GM12865 (cell line): ENCODE measurements at regions not wholly inside any gene's neighbourhood (a gene's known extent, or its start where the extent isn't known, plus 50 kb on each side); places are given as distances from the start of the nearest gene placed in this dataset.

Source experiments
- DNase-seq: peaks from one replicate; pipeline ENCODE4 v3.0.0; 2010; ENCODE audit warnings: low read depth
- H3K4me3 ChIP-seq: 2 replicates; pipeline ENCODE4 v1.5.1; 2011; ENCODE audit warnings: mild to moderate bottlenecking, low read depth, low read length, control low read depth
- TF ChIP-seq, protein P1 (sequence below): IDR thresholded peaks from 2 replicates; pipeline ENCODE4 v1.5.1; 2011; ENCODE audit warnings: low read length, control low read depth, low read depth, inconsistent platforms; ENCODE audit not compliant: insufficient read depth; ENCODE audit errors: missing control alignments

DNA sequence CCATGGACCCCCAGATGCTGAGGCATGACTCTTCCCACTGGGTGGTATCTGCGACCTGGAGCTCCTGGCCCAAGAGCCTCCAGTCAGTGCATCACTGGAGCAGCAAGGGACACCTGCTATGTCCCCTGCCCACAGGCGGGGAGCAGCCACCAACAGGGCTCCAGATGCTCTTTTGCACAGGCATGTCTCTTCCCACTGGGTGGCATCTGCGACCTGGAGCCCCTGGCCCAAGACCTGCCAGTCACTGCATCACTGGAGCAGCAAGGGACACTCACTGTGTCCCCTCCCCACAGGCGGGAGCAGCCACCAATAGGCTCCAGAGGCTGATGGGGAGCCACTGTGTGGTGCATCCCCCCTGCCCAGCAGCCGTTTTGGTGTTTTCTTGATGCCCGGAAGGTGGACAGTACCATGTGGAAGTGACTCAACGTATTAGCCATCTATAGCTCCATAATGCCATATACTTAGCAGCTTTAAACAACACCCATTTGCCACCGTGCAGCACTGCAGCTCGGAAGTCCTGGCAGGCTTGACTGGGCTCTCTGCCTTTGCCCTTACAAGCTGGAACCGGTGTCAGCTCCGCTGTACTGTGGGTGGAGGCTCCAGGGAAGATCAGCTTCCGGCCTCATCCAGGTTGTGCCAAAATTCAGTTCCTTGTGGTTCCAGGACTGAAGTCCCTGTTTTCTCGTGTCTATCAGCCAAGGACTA is 124.9 kb upstream of the CST7 start:
- DNase-seq: no peak
- TF ChIP-seq, protein P1, sequence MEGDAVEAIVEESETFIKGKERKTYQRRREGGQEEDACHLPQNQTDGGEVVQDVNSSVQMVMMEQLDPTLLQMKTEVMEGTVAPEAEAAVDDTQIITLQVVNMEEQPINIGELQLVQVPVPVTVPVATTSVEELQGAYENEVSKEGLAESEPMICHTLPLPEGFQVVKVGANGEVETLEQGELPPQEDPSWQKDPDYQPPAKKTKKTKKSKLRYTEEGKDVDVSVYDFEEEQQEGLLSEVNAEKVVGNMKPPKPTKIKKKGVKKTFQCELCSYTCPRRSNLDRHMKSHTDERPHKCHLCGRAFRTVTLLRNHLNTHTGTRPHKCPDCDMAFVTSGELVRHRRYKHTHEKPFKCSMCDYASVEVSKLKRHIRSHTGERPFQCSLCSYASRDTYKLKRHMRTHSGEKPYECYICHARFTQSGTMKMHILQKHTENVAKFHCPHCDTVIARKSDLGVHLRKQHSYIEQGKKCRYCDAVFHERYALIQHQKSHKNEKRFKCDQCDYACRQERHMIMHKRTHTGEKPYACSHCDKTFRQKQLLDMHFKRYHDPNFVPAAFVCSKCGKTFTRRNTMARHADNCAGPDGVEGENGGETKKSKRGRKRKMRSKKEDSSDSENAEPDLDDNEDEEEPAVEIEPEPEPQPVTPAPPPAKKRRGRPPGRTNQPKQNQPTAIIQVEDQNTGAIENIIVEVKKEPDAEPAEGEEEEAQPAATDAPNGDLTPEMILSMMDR: no peak
- no peak overlapping the region for H3K4me3 ChIP-seq

DNA sequence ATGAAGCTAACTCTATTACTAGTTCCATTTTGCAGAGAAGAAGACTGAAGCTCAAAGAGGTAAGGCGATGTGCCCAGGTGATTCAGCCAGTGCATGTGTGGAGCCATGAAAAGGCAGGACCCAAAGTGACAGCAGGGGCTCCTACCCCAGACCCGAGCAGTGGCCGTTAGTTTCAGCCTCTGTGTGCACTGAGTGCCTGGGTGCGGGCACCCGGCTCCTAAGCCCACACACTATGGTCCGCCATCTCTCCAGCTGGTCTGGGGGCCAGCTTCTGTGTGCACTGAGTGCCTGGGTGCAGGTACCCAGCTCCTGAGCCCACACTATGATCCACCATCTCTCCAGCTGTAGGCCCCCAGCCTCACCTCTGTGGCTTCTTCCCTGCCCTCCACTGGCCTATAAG is 123.5 kb upstream of the CST7 start:
- TF ChIP-seq, protein P1: no peak
- DNase-seq: no peak
- no peak overlapping the region for H3K4me3 ChIP-seq

DNA sequence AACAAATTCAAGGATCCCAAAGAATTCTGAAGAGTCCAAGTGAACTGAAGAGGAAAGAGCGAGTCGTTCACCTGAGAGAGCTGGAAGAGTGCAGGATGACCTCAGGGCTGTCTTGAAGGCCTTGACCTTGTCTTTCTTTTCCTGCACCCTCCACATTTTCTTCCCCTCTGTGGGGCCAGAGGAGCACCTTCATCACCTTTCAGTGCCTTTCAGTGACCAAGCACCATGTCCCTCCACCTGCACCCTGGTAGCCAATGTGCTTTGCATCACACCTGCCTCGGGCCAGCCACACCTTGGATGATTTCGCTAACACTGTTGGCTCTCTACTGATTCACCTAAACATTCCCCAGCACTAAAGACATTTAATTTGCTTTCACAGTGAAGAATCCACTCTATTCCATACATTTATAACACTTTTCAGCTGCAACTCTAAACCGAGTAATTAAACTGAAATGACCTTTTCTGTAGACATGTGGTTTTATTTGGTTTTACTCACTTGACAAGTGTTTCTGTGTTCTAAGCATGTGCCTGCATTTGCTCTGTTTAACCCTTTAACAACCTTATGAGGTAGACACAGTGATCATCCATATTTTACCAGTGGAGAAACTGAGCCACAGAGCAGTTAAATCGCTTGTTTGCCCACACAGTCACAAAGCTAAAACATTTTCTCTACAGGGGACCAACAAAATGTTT is 121.3 kb upstream of the CST7 start:
- H3K4me3 ChIP-seq: no peak overlapping the region
- no peak for DNase-seq
- TF ChIP-seq, protein P1: no peak

DNA sequence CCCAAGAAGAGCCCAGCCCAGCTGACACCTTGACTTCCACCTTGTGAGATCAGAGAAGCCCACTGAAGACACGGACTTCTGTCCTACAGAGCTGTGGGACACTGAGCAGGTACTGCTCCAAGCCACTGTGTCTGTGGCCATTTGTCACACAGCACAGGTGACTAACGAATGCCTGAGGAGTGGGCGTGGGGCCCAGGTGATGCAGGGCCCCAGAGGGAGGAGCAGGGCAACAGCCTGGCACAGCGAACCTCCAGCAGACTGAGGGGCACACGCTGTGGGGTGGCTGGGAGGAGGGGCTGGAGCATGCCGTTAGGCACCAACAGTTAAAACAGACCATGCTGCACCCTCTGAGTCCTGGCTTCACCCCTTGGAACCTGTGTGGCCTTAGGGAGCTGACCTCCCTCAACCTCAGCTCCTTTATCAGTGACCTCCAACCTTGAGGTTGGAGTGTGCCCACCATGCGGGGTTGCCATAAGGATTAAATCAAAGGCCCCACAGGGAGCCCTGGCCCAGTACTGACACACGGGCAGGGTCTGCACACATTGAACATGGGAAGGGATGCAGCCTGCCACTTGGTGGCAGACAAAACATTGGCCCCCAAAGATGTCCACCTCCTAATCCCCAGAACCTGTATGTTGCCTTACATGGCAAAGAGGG is 119.9 kb upstream of the CST7 start:
- DNase-seq: no peak
- TF ChIP-seq, protein P1: no peak
- H3K4me3 ChIP-seq: no peak overlapping the region

DNA sequence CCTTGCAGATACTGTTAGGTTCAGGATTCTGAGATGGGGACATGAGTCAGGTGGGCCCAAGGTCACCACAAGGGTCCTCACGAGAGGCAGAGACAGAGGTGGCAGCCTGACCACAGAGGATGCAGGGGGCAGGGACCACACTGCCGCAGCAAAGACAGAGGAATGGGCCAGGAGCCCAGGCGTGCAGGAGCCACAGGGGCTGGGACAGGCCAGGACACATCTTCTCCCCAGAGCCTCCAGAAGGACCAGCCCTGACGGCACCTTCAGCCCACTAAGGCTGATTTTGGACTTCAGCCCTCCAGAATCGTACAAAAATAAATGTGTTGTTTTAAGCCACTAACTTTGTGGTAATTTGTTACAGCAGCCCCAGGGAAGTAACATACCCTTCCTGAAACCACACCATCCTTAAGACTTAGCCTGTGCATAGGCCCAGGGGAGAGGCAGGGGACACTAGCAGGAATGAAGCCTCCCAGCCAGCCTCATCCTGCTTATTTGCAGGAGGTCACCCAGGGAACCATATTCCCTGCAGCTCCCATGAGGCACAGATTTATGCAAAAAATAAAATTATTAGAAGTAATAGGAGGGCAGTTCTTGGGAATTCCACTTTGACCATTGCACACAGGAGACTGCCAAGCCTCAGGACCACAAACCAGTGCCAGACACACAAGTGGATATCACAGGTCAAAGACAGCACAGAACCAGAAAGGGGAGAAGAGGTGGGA is 119.3 kb upstream of the CST7 start:
- DNase-seq: no peak
- no peak overlapping the region for H3K4me3 ChIP-seq
- TF ChIP-seq, protein P1: no peak

DNA sequence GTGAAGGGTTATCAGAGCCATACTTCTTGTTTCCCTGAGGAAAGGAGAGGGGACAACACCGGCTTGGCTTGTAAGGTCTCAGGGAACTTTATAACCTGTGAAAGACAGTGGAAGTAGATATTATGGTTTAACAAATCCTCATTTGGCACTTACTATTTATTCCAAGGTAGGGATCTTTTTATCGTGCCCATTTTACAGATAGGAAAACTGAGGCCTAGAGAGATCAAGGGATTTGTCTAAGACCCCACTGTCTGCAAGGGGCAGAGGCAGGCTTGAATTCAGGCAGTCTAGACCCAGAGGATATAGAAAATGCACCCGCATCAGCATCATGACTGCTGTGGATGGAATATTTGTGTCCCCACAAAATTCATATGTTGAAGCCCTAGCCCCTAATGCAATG is 118.4 kb upstream of the CST7 start:
- TF ChIP-seq, protein P1: no peak
- DNase-seq: no peak
- no peak overlapping the region for H3K4me3 ChIP-seq
